Stimulated activated effector memory CD8-positive, alpha-beta T cell treated with anti-CD3 and anti-CD28 coated beads, Interleukin-12 subunit alpha, Interleukin-12 subunit beta, amount 100 ng/mL, for 72 hours (primary cell): ENCODE measurements at regions not wholly inside any gene's neighbourhood (a gene's known extent, or its start where the extent isn't known, plus 50 kb on each side); places are given as distances from the start of the nearest gene placed in this dataset.

Experiments used
- ATAC-seq: fragments of 150-1000 bp; cut with Tn5 transposase; 2 replicates; pipeline ENCODE4 v1.10.0; 2021
- DNase-seq, 2 donors: peaks; one replicate each; pipeline ENCODE4 v3.0.0; 2021 to 2022; ENCODE audit warnings: low spot score in 2 of 2
- H3K27ac Mint-ChIP-seq: one replicate; pipeline ENCODE4 v1.8.0; 2022; ENCODE audit warnings: mild to moderate bottlenecking, mixed read lengths
- H3K36me3 Mint-ChIP-seq: one replicate; pipeline ENCODE4 v1.8.0; 2022; ENCODE audit warnings: mild to moderate bottlenecking, mixed read lengths
- H3K4me1 Mint-ChIP-seq: one replicate; pipeline ENCODE4 v1.8.0; 2022; ENCODE audit warnings: mixed read lengths
- H3K4me3 Mint-ChIP-seq: one replicate; pipeline ENCODE4 v1.8.0; 2022; ENCODE audit warnings: mild to moderate bottlenecking, mixed read lengths
- H3K9me3 Mint-ChIP-seq: one replicate; pipeline ENCODE4 v1.8.0; 2022; ENCODE audit warnings: mixed read lengths

- peak; percentile 78 for ATAC-seq
- DNase-seq = no peak
- Mint-ChIP-seq H3K36me3 (no peaks in the 10 kb centered on the region), H3K27ac (no peak overlapping the region), H3K4me3 (peak overlapping the region; percentile 30), H3K9me3 (no peaks in the 10 kb centered on the region), H3K4me1 (peaks cover 51% of the 10 kb centered on the region)
Observed at GRCh38 chr13:40189426-40189825, 477.0 kb downstream of the FOXO1 start.

GRCh38 chr13:40189898-40190630 is 476.4 kb downstream of the FOXO1 start:
- Mint-ChIP-seq H3K27ac (peak overlapping the region; percentile 50), H3K4me1 (peaks cover 51% of the 10 kb centered on the region), H3K9me3 (no peaks in the 10 kb centered on the region), H3K4me3 (peak overlapping the region; percentile 36), H3K36me3 (no peaks in the 10 kb centered on the region)
- ATAC-seq (peak; percentile 5), DNase-seq (no peak)

- H3K4me3 Mint-ChIP-seq = peak overlapping the region; percentile 36
Observed at GRCh38 chr13:40190641-40191100, 475.8 kb downstream of the FOXO1 start.

DNA sequence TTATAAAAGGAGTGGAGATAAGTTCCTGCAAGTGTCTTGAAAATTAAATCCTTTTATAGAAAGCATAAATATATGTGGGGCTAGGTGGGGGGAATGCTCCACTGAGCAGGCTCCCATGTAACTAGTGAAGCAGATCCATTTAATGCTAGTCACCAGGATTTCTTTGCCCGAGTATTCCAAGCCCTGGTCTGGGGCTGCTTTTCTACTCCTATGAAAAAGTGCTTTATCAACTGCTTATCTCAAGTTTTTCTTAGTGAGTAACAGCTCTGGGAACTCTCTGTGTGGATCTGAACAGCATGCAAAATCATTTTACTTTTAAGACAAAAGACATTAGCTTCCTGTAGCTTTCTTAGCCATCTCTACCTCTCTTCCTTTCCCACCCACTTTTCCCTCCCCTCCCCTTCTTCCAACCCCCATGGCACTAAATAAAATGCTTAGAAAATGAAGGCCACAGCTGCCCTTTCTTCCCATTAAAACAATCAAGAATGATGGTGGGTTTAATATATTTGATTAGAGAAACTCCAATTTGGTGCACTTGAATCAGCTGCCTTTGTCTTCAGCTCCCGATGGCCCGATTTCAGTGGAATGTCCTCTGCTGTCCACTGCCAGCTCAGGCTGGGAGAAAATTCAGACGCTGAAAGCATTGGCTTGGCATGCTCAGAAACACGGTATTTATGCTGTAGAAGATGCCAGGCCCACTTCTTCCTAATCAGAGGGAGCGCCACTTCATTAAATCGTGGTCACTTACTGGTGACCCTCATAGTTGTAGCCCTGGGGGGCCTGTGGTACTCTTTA is 475.1 kb downstream of the FOXO1 start:
- Mint-ChIP-seq H3K36me3 (no peaks in the 10 kb centered on the region), H3K9me3 (no peaks in the 10 kb centered on the region), H3K4me3 (peak overlapping the region; percentile 36), H3K27ac (peak overlapping the region; percentile 52), H3K4me1 (peaks cover 46% of the 10 kb centered on the region)
- DNase-seq (no peak), ATAC-seq (no peak)

More at GRCh38 chr13:40190641-40191100, 475.8 kb downstream of the FOXO1 start:
- ATAC-seq (peak; percentile 75), DNase-seq (no peak)
- H3K9me3 Mint-ChIP-seq = no peaks in the 10 kb centered on the region
- peaks cover 51% of the 10 kb centered on the region for H3K4me1 Mint-ChIP-seq
- peak overlapping the region; percentile 50 for H3K27ac Mint-ChIP-seq
- H3K36me3 Mint-ChIP-seq = no peaks in the 10 kb centered on the region

DNA sequence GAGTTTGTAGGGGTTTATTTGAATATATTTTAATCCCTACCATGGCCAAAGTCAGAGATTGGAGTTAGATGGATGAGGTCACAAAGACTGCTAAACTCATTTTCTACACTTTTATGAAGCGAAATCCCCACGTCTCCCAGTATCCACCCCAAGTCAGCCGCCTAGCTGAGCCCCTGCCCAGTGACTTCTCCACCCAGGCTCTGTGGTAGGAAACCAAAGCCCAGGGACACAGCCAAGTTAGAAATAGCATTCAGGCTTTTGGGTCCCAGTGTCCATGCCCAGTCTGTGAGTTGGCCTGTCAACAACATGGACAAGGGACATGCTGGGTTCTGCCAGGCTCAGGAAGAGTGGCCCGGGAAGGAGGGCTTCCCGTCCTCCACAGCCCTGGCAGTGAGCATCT is 474.0 kb downstream of the FOXO1 start:
- ATAC-seq = no peak
- H3K27ac Mint-ChIP-seq = no peak overlapping the region
- H3K4me3 Mint-ChIP-seq = no peak overlapping the region
- no peaks in the 10 kb centered on the region for H3K36me3 Mint-ChIP-seq
- peaks cover 35% of the 10 kb centered on the region for H3K4me1 Mint-ChIP-seq
- no peaks in the 10 kb centered on the region for H3K9me3 Mint-ChIP-seq
- no peak for DNase-seq

GRCh38 chr13:40192858-40193257 is 473.6 kb downstream of the FOXO1 start:
- DNase-seq = no peak
- Mint-ChIP-seq H3K9me3 (no peaks in the 10 kb centered on the region), H3K27ac (no peak overlapping the region), H3K4me1 (peaks cover 31% of the 10 kb centered on the region), H3K36me3 (no peaks in the 10 kb centered on the region), H3K4me3 (no peak overlapping the region)
- ATAC-seq = no peak

DNA sequence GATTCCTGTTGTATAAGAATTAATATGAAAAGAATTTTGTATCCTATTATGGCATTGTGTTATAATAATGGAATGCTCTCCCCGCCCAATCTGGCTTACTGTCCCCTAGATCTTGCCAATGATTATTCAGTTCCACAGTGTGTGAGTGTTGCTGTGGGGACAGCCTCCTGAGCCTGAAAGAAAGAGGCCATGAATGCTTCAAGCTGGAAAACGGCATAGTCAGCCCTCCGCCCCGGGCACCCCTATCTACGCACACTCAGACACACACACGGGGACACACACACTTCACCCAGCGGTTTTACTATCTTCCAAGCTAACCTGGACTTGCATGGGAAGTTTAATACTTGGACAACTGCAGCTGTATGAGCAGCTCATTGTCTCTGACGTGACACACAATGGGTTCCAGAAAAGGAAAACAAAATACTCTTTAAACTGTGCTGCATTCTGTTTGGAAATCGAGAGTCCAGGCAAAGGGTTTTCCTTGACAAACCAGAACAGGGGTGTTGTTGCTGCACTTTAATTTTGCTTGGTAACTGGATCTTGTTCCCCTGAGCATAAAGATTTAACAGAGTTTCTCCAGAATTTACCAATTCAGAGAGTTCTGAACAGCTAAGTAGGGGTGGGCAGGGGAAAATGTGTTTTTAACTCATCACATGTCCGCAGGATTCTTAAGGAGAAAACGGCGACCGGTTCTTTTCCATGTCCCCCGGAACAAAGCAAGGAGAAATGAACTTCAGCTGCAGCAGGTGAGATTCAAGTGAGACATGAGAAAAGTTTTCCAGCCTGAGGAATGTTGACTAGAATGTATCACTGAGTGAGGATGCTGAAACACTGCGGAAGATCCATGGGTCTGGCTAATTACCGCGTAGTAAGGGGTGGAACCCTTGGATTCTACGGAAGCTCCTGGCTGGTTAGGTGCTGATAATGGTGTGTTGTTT is 472.9 kb downstream of the FOXO1 start:
- Mint-ChIP-seq H3K36me3 (no peaks in the 10 kb centered on the region), H3K27ac (no peak overlapping the region), H3K9me3 (no peaks in the 10 kb centered on the region), H3K4me3 (no peak overlapping the region), H3K4me1 (peaks cover 24% of the 10 kb centered on the region)
- DNase-seq (no peak), ATAC-seq (no peak)

- peak overlapping the region; percentile 9 for H3K27ac Mint-ChIP-seq
- DNase-seq = no peak
- ATAC-seq = no peak
- no peaks in the 10 kb centered on the region for H3K36me3 Mint-ChIP-seq
- H3K4me3 Mint-ChIP-seq = no peak overlapping the region
- H3K9me3 Mint-ChIP-seq = no peaks in the 10 kb centered on the region
- H3K4me1 Mint-ChIP-seq = peaks cover 16% of the 10 kb centered on the region
Observed at GRCh38 chr13:40194224-40194806, 472.1 kb downstream of the FOXO1 start.

- H3K27ac Mint-ChIP-seq = no peak overlapping the region
- no peak for DNase-seq
- no peaks in the 10 kb centered on the region for H3K9me3 Mint-ChIP-seq
- no peaks in the 10 kb centered on the region for H3K36me3 Mint-ChIP-seq
- ATAC-seq = no peak
- no peak overlapping the region for H3K4me3 Mint-ChIP-seq
- no peaks in the 10 kb centered on the region for H3K4me1 Mint-ChIP-seq
Observed at GRCh38 chr13:40197049-40197448, 469.4 kb downstream of the FOXO1 start.

DNA sequence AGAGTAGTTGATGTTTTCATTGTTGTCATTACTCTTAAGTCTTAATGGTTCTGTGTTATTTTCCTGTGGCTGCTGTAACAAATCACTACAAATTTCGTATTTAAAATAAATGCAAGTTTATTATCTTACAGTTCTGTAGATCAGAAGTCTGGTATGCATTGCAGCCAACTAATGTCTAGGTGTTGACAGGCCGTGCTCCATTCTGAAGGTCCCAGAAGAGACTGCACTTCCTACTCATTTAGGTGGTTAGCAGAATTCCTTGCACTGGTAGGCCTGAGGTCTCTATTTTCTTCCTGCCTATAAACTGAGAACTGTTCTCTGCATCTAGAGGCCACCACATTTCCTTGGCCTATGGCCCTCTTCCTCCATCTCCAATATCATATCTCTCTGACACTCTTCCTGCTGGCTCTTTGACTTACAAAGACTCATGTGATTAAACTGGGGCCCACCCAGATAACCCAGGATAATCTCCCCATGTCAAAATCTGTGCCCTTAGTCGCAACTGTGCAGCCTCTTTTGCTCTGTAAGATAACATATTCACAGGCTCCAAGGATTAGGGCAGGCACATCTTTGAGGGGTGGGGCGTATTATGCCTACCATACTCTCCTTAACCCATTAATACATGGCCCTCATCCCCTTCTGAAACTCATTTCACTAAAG is 468.4 kb downstream of the FOXO1 start:
- no peaks in the 10 kb centered on the region for H3K4me1 Mint-ChIP-seq
- no peak overlapping the region for H3K4me3 Mint-ChIP-seq
- H3K9me3 Mint-ChIP-seq = no peaks in the 10 kb centered on the region
- ATAC-seq = no peak
- no peak for DNase-seq
- no peaks in the 10 kb centered on the region for H3K36me3 Mint-ChIP-seq
- no peak overlapping the region for H3K27ac Mint-ChIP-seq

- no peak overlapping the region for H3K4me3 Mint-ChIP-seq
- no peaks in the 10 kb centered on the region for H3K36me3 Mint-ChIP-seq
- peaks cover 9% of the 10 kb centered on the region for H3K4me1 Mint-ChIP-seq
- peaks cover 2% of the 10 kb centered on the region for H3K9me3 Mint-ChIP-seq
- H3K27ac Mint-ChIP-seq = no peak overlapping the region
- no peak for ATAC-seq
- no peak for DNase-seq
Observed at GRCh38 chr13:40200273-40200978, 466.0 kb downstream of the FOXO1 start.

GRCh38 chr13:40204246-40204645 is 462.2 kb downstream of the FOXO1 start:
- no peak overlapping the region for H3K27ac Mint-ChIP-seq
- H3K4me3 Mint-ChIP-seq = no peak overlapping the region
- DNase-seq = no peak
- H3K36me3 Mint-ChIP-seq = peaks cover 7% of the 10 kb centered on the region
- ATAC-seq = no peak
- peaks cover 2% of the 10 kb centered on the region for H3K9me3 Mint-ChIP-seq
- H3K4me1 Mint-ChIP-seq = peaks cover 30% of the 10 kb centered on the region

- peaks cover 30% of the 10 kb centered on the region for H3K4me1 Mint-ChIP-seq
- no peak for DNase-seq
- ATAC-seq = peak; percentile 17
Observed at GRCh38 chr13:40205771-40206240, 460.6 kb downstream of the FOXO1 start.

More at GRCh38 chr13:40205771-40206240, 460.6 kb downstream of the FOXO1 start:
- Mint-ChIP-seq H3K36me3 (peaks cover 7% of the 10 kb centered on the region), H3K9me3 (peaks cover 2% of the 10 kb centered on the region), H3K27ac (peak overlapping the region; percentile 95), H3K4me3 (peak overlapping the region; percentile 49)
